Inflammatory macrophage treated with lipopolysaccharide for 4 hours (primary cell): ENCODE measurements at regions not wholly inside any gene's neighbourhood (a gene's known extent, or its start where the extent isn't known, plus 50 kb on each side); places are given as distances from the start of the nearest gene placed in this dataset.
"Not testable (repeated sequence)": the region's sequence is repeated elsewhere in the genome, so short reads cannot be mapped to it uniquely, and the experiment has no call there.

ENCODE experiments used
- DNase-seq: peaks from one replicate; pipeline ENCODE4 v3.0.0-alpha.2; 2020

GRCh38 chr4:187883836-187884475, 111.6 kb upstream of the ZFP42 start:
- no peak for DNase-seq

- no peak for DNase-seq
These were observed 107.7 kb upstream of the ZFP42 start for GRCh38 chr4:187887906-187888305.

GRCh38 chr4:187889651-187890050, 105.9 kb upstream of the ZFP42 start:
- DNase-seq = no peak

GRCh38 chr4:187893418-187893817, 102.2 kb upstream of the ZFP42 start:
- no peak for DNase-seq

- no peak for DNase-seq
These were observed 92.5 kb upstream of the ZFP42 start for GRCh38 chr4:187903106-187903505.

- no peak for DNase-seq
These were observed 91.9 kb upstream of the ZFP42 start for GRCh38 chr4:187903700-187904099.

- DNase-seq = no peak
These were observed 87.5 kb upstream of the ZFP42 start for GRCh38 chr4:187908079-187908561.

GRCh38 chr4:187908731-187909130, 86.8 kb upstream of the ZFP42 start:
- DNase-seq = no peak

GRCh38 chr4:187910741-187911140, 84.8 kb upstream of the ZFP42 start:
- no peak for DNase-seq

- not testable (repeated sequence) for DNase-seq
These were observed 80.2 kb upstream of the ZFP42 start for GRCh38 chr4:187915406-187915805.

- no peak for DNase-seq
These were observed 75.6 kb upstream of the ZFP42 start for GRCh38 chr4:187919966-187920365.

GRCh38 chr4:187921946-187922623, 73.5 kb upstream of the ZFP42 start:
- no peak for DNase-seq

- DNase-seq = no peak
These were observed 66.5 kb upstream of the ZFP42 start for GRCh38 chr4:187929024-187929423.

GRCh38 chr4:187934766-187935165, 60.8 kb upstream of the ZFP42 start:
- no peak for DNase-seq

GRCh38 chr4:187937557-187937956, 58.0 kb upstream of the ZFP42 start:
- no peak for DNase-seq

GRCh38 chr4:187940299-187940698, 55.3 kb upstream of the ZFP42 start:
- DNase-seq = no peak

GRCh38 chr4:187942968-187943367, 52.6 kb upstream of the ZFP42 start:
- DNase-seq = no peak

GRCh38 chr4:187944179-187944578, 51.4 kb upstream of the ZFP42 start:
- DNase-seq = no peak
